DMS 273 (cell line): ENCODE measurements at regions not wholly inside any gene's neighbourhood (a gene's known extent, or its start where the extent isn't known, plus 50 kb on each side); places are given as distances from the start of the nearest gene placed in this dataset.
"Not testable (repeated sequence)": the region's sequence is repeated elsewhere in the genome, so short reads cannot be mapped to it uniquely, and the experiment has no call there.

ENCODE experiments used
- DNase-seq: peaks from one replicate; lab custom pipeline; 2025; ENCODE audit not compliant: unreplicated experiment; lab: John Stamatoyannopoulos, UW

DNA sequence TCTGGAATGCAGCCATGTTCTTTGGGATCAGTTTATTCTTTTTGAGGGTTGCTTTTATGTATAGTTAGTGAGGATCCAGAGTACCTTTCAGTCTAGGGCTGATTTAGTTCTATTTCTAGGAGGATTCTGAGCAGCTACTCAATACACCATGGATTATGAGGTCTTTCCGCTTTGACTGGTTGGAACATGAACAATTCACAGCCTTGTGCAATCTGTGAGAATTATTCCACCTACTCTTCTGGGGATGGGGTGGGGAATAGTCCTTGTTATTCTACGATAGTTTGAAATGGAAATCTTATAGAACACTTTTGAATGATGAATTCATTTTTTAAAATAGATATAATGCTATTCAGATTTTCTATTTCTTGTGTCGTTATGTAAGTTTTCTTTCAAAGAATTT is 212.3 kb upstream of the ARRDC3 start:
- DNase-seq, result no peak

DNA sequence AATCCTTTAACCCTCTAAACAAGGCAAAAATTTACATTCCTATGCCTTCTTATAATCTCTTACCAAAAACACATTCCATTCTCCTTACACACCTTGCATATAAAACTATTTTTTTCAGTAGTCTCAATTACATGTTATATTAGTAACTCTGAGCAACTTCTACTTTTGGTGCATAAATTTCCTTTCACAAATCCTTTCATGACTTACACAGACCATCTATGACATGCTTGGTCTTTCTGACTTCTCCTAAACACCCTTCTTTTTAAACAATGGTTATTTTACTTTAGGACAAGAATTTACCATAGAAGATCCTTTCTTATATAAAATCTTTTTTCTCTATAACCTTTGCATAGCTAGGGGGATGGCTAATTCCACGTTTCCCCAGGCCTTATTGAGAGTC is 208.0 kb upstream of the ARRDC3 start:
- peak; percentile 47 for DNase-seq

DNA sequence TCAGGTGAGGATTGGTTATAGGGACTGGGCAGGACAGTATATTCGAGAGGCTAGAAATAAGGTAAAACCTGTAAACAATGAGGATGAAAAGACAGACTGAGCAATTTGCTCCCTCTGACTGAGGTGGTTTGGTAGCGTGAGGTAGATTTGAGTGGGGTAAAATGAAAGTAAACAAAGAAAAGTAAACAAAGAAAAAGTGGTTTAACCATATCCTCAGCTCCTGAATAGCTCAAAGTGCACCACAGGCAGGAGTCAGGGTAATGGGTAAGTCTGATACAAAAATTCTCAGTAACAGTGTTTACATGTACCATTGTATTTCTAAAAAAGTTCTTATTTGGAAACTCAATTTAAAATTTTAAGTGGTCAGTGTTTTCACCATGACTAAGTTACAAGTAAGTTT is 203.1 kb upstream of the ARRDC3 start:
- no peak for DNase-seq

DNA sequence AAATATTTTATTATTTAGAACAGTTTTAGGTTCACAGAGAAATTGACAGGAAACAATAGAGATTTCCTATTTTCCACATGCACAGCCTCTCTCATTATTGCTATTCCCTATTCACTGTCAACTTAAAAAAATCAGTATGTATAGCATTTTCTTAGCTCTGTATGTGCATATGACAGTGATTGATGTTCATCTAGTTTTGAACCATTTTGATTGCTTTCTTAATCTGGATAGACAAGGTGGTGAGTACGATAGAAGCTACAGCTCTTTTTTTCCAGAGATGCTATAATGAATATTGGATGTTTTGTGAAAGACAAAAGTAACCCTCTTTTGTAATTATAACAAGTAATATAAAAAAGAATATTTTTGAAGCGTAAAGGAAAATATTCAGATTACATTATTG is 201.2 kb upstream of the ARRDC3 start:
- DNase-seq, result no peak

- not testable (repeated sequence) for DNase-seq
These were observed 182.9 kb upstream of the ARRDC3 start for GRCh38 chr5:91566012-91566411.

DNA sequence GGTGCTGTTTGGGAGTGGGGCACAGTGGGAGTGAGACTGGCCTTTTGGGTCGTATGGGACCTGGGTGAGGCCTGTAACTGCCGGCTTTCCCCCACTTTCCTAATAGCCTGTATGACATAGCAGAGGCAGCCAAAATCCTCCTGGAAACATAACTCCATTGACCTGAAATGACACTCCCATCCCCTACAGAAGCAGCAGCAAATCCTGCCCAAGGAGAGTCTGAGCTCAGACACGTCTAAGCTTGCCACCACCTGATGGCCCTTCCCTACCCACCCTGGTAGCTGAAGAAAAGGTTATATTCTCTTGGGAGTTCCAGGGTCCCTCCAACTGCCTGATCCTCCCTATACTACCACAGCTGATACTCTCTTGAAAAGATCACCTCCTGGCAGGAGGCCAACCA is 179.8 kb upstream of the ARRDC3 start:
- peak; percentile 11 for DNase-seq

- DNase-seq, result no peak
These were observed 158.6 kb upstream of the ARRDC3 start for GRCh38 chr5:91541696-91542095.

- DNase-seq, result peak; percentile 7
These were observed 155.1 kb upstream of the ARRDC3 start for GRCh38 chr5:91538179-91538578.

GRCh38 chr5:91535499-91535898 is 152.4 kb upstream of the ARRDC3 start:
- DNase-seq, result peak; percentile 38

GRCh38 chr5:91534332-91534731 is 151.2 kb upstream of the ARRDC3 start:
- DNase-seq, result no peak

DNA sequence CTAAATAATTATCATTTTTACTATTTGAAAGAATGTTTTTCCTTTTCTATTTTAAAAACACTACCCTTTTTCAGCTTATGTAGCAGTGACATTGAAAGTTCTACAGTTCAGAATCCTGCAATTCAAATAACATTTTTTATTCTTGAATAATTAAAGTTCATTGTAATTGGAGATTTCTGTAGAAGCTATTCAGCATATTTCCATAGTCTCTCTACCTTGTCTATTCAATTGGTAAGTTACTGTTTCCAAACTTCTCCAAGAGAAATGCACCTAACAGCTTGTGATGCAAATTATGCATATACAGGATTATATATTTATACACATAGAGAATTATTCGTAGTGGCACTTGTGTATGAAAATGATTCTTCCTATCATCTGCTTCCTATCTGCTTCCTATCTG is 149.7 kb upstream of the ARRDC3 start:
- no peak for DNase-seq

DNA sequence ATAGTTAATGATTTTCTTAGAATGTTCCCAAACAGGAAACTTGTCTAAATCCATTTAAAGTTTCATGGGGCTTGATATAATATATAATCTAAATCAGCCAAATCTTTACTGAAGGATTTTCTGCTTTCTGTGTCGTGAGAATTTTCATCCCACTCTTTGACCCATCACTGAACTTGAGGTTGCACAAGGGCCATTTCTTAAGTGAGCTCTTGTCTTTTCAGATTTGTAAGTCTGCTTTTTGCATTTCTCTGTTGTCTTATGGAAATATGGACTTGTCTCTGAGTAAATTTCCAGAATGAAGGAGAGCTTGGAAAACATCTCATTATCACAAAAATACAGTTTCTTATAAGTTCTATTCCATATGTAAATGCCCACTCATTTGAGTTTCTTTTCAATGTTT is 149.2 kb upstream of the ARRDC3 start:
- no peak for DNase-seq

DNA sequence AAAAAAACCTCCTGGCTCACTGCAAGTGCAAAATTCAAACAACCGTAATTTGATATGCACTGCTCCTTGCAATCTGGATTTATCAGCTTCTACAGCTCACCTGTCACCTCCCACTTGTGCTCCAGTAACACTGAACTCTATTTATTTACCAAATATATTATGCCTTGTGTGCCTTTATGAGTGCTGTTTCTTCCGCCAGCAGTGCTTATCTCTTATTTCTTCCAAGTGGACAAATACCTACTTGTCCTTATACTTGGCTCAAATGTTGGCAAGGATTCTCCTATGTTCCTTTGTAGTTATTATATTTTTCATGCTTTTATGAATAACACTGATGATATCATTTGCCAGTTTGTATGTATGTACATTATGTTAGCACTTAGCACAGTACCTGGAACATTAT is 145.7 kb upstream of the ARRDC3 start:
- peak; percentile 4 for DNase-seq

DNA sequence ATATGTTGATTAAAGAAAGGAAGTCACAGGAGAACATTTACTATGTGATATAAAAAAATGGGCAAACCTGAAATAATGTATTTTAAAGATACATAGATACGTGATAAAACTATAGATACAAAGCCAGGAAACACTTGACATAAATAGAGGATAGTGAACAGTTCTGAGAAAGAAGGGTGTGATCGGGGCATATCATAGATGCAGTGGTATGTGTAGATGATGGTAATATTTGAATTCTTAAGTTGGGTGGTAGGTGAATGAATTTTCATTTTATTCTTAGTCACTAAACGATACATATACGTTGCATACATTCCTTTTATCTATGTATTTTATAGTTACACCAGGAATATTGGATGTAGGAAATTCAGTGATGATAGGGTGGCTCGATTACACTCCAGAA is 138.7 kb upstream of the ARRDC3 start:
- DNase-seq, result no peak

DNA sequence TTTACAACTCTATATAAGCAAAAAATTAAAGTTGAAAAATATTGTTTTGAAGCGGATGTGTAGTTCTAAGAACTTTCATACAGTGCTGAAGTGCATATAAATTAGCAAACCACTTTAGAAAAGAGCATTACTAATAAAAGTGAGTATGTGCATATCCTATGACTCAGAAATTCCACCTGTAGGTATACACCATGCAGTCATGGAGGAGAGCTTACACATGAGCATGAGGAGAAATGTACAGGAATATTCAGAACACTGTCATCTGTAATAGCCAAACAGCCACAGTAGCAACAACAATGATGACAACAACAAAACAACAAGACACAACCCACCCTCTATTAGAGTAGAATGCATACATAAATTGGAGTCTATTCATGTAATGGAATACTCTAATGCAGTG is 138.2 kb upstream of the ARRDC3 start:
- no peak for DNase-seq

DNA sequence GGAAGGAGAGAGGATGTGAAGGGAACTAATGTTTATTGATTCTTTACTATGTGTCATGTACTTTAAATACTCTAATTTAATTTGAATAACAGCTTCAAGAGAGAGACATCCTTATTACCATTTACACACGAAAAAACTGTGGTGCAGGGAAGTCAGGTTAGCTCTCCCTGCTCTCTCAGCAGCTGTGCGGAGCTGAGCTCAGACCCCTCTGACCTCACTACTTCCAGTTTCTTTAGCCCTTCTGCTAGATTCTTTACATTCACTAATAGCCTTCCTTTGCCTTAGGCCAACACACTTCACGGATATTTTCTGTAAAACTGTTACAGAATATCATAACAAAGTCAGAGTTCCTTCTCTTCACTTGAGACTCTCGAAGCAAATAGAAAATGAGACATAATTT is 131.3 kb upstream of the ARRDC3 start:
- no peak for DNase-seq

GRCh38 chr5:91503321-91503720 is 120.2 kb upstream of the ARRDC3 start:
- no peak for DNase-seq

GRCh38 chr5:91500758-91501157 is 117.6 kb upstream of the ARRDC3 start:
- no peak for DNase-seq

DNA sequence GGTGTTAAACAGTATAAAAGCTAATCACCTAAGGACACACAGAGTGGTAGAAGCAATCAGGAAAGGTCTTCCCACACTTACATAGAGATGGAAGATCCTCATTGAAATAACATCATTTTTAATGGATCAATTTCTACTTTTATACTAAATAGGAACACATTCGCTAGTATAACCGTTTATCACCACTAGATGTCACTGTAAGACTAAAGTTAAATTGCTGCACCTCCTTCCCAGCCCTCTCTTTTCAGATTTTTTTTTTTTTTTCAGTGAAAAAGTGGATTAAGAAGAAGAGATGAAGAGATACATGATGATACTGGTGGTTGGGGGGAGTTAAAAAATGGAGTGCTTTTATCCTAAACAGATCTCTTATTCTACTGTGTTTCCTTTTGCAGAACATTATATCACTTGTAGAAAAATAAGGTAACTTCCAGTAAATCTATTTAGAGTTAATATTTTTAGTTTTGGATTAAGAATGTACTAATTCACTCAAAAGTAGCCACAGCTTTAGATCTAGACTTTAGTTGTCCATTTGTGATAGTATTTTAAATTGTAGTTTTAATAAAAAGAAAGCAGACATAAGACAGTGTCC is 116.9 kb upstream of the ARRDC3 start:
- DNase-seq, result peak; percentile 68

DNA sequence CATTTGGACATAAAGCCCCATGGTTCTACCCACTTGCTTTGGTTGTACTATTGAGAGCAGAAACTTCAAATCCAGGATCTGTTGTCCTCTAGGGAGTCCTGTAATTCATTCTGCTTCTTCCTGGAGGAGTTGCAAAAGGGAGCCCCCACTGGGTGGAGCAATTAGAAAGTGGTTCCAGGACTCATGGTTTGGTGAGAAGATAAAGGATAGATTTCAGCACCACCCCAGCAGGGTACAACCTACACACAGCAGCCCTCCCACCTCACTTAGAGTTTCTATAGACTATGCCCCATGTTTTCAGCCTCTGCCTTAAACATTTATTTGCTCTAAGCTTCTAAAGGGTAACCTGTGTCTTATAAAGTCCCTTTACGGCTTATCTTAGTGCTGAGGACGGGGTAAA is 112.6 kb upstream of the ARRDC3 start:
- no peak for DNase-seq

DNA sequence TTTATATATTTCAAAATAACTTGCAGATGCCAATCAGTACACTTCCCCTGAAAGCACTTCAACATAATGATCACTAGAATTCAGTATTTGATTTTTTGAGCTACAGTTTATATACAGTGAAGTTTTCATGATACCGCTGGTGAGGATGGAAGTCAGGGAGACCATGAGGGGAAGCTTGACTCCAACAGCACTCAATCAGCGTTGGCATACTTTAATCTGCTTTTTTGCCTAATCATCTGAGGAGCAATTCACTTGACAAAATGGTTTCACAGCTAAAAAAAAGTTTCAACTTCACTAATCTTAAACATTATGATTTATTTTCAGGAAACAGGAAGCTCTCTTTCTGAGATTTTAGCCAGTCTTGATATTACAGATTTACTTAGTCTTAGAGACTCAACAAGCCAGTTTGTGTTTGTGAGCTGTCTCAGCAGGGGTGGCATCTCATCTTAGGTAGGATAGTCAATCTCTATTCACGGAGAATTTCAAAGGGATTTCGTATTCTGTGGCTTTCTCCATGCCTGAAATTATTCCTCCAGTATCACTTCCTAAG is 111.4 kb upstream of the ARRDC3 start:
- no peak for DNase-seq

DNA sequence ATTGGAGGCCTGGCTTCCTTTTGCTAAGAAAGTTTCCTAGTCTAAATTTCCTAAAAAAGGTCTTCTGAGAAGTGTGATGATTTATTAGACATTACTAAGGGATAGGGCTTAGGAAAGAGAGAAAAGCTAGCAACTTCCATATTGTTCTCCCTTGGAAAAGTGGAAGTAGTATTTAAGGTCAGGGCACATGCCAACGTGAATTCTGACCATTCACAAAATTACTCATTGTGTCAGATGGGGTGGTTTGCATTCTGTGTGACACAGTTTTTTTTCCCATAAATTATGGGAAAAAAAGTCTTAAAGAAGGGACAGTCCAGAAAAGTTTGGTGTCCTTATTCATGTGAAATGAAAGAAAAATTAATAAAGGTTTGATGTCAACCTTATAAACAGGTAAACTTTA is 110.0 kb upstream of the ARRDC3 start:
- no peak for DNase-seq

DNA sequence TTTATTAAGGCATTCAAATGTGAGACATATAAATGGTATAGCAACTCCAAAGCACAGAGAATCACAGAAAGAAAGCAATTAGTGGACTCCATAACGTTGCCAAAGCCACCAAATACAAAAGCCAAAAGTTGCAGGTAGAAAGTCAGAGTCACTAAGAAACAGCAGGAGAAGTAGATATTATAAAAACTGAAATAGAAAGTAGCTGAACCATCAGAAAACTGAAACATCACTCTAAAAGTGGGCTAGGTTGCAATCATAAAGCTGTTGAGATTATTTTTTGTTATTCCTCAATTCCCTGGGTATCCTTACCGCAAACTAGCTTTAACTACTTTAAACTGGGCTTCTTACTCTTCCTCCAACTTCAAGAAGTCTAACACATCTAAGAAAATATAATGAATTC is 108.1 kb upstream of the ARRDC3 start:
- no peak for DNase-seq
